SK-N-SH (cell line): ENCODE measurements at regions not wholly inside any gene's neighbourhood (a gene's known extent, or its start where the extent isn't known, plus 50 kb on each side); places are given as distances from the start of the nearest gene placed in this dataset.

Source experiments
- CTCF ChIA-PET: fragments of 300-600, 350-600 bp; formaldehyde crosslinking; extraction: SDS; loops from one replicate; lab custom pipeline; 2021; lab: Yijun Ruan, JAX
- POLR2A ChIA-PET: fragments of 350-600 bp; sonication (Branson Sonifier 250); formaldehyde crosslinking; extraction: SDS; loops from one replicate; lab custom pipeline; 2020; ENCODE audit warnings: antibody characterized with exemption, inconsistent platforms; lab: Yijun Ruan, JAX
- DNase-seq: peaks from one replicate; pipeline ENCODE4 v3.0.0; 2012
- H2AFZ ChIP-seq: fragments of 200-600 bp; sonication (generic); 2 replicates; pipeline ENCODE4 v1.8.1; 2016; ENCODE audit warnings: antibody characterized with exemption, mild to moderate bottlenecking, low read depth
- H3F3A ChIP-seq: fragments of 200-600 bp; sonication (generic); replicated peaks from 2 replicates; pipeline ENCODE3; 2016; ENCODE audit warnings: antibody characterized with exemption, mild to moderate bottlenecking; ENCODE audit not compliant: insufficient read depth
- H3K27ac ChIP-seq, 2 experiments: fragments of 200-500 bp in 1 of 2; fragments of 200-600 bp in 1 of 2; sonication (Bioruptor generic) in 1 of 2; sonication (generic), shearing (Covaris generic) in 1 of 2; 2 replicates each; pipeline versions ENCODE4 v1.5.1 to v1.6.1; 2014 to 2016; ENCODE audit warnings: low read depth in 2 of 2, inconsistent platforms in 1 of 2, low read length in 1 of 2, mild to moderate bottlenecking in 1 of 2, mixed read lengths in 1 of 2
- H3K27me3 ChIP-seq: fragments of 200-600 bp; sonication (generic), shearing (Covaris generic); 2 replicates; pipeline ENCODE4 v1.6.1; 2016; ENCODE audit warnings: mixed run types; ENCODE audit not compliant: insufficient read depth
- H3K36me3 ChIP-seq, 2 experiments: fragments of 200-500 bp in 1 of 2; fragments of 200-600 bp in 1 of 2; sonication (Bioruptor generic) in 1 of 2; sonication (generic) in 1 of 2; replicated peaks in 1 of 2; 2 replicates each; pipeline versions ENCODE3 to v1.5.1; 2014 to 2016; ENCODE audit warnings: low read length in 1 of 2, mild to moderate bottlenecking in 1 of 2; ENCODE audit not compliant: insufficient read depth in 2 of 2, control insufficient read depth in 1 of 2
- H3K4me1 ChIP-seq, 2 experiments: fragments of 200-500 bp in 1 of 2; fragments of 200-600 bp in 1 of 2; sonication (Bioruptor generic) in 1 of 2; sonication (generic), shearing (Covaris generic) in 1 of 2; 2 replicates each; pipeline versions ENCODE4 v1.5.1 to v1.6.1; 2014 to 2016; ENCODE audit warnings: low read depth in 1 of 2, low read length in 1 of 2, mixed run types in 1 of 2; ENCODE audit not compliant: insufficient read depth in 2 of 2, control insufficient read depth in 1 of 2
- H3K4me2 ChIP-seq: fragments of 200-600 bp; sonication (generic), shearing (Covaris generic); 2 replicates; pipeline ENCODE4 v1.6.1; 2017; ENCODE audit warnings: mixed run types
- H3K4me3 ChIP-seq, 2 experiments: fragments of 200-500 bp in 1 of 2; fragments of 200-600 bp in 1 of 2; sonication (Bioruptor generic) in 1 of 2; sonication (generic), shearing (Covaris generic) in 1 of 2; 2 replicates each; pipeline versions ENCODE4 v1.5.1 to v1.8.1; 2014 to 2016; ENCODE audit warnings: low read depth in 2 of 2, inconsistent platforms in 1 of 2, low read length in 1 of 2, mild to moderate bottlenecking in 1 of 2, mixed read lengths in 1 of 2, moderate library complexity in 1 of 2
- H3K79me2 ChIP-seq: fragments of 200-600 bp; sonication (generic); 2 replicates; pipeline ENCODE4 v1.8.1; 2017; ENCODE audit warnings: mild to moderate bottlenecking; ENCODE audit not compliant: insufficient read depth
- H3K9ac ChIP-seq: fragments of 200-600 bp; sonication (generic); 2 replicates; pipeline ENCODE4 v1.6.1; 2017; ENCODE audit warnings: mixed run types
- H3K9me2 ChIP-seq: fragments of 200-600 bp; sonication (generic); 2 replicates; pipeline ENCODE4 v1.6.1; 2017; ENCODE audit warnings: mixed run types
- H3K9me3 ChIP-seq: fragments of 200-600 bp; sonication (generic); 2 replicates; pipeline ENCODE4 v1.6.1; 2017; ENCODE audit warnings: mixed run types, mild to moderate bottlenecking, moderate library complexity
- H4K20me1 ChIP-seq: fragments of 200-600 bp; sonication (generic); 2 replicates; pipeline ENCODE4 v1.6.1; 2017; ENCODE audit warnings: mild to moderate bottlenecking, mixed run types; ENCODE audit not compliant: insufficient read depth
- ELF1 ChIP-seq: IDR thresholded peaks from 2 replicates; pipeline ENCODE4 v1.4.0; 2012
- NRF1 ChIP-seq: IDR thresholded peaks from 2 replicates; pipeline ENCODE4 v1.6.1; 2012; ENCODE audit warnings: low read depth, mild to moderate bottlenecking, low read length
- PBX3 ChIP-seq: IDR thresholded peaks from 2 replicates; pipeline ENCODE4; 2012
- RAD21 ChIP-seq: IDR thresholded peaks from 2 replicates; pipeline ENCODE4 v1.6.1; 2012; ENCODE audit warnings: mild to moderate bottlenecking, low read length
- RXRA ChIP-seq: IDR thresholded peaks from 2 replicates; pipeline ENCODE4 v1.4.0; 2012; ENCODE audit warnings: low read depth, mild to moderate bottlenecking, borderline replicate concordance
- SMC3 ChIP-seq: IDR thresholded peaks from 2 replicates; pipeline ENCODE4 v1.6.1; 2012; ENCODE audit warnings: low read depth, low read length, improper control_type of control experiment
- USF2 ChIP-seq: fragments of 150-350 bp; IDR thresholded peaks from 2 replicates; pipeline ENCODE4 v1.6.1; 2017; ENCODE audit warnings: antibody characterized with exemption, low read length, low read depth, borderline replicate concordance
- YY1 ChIP-seq: IDR thresholded peaks from 2 replicates; pipeline ENCODE4 v1.4.0; 2012; ENCODE audit warnings: low read depth, mild to moderate bottlenecking
- WGBS: methylation state at CpG from one replicate; pipeline ENCODE4 v1.1.6; 2017; ENCODE audit warnings: low lambda C conversion rate; 5-methylcytosine and 5-hydroxymethylcytosine counted together
- TF ChIP-seq, protein P1 (sequence below): fragments of 200-600 bp; sonication (generic); IDR thresholded peaks from 2 replicates; pipeline ENCODE4 v1.6.1; 2017; ENCODE audit warnings: antibody characterized with exemption, mild to moderate bottlenecking, moderate library complexity
- TF ChIP-seq, protein P2 (sequence below): fragments of 150-350 bp; IDR thresholded peaks from 2 replicates; pipeline ENCODE4 v1.6.1; 2016; ENCODE audit warnings: mild to moderate bottlenecking, low read depth, low read length
- TF ChIP-seq, protein P3 (sequence below): IDR thresholded peaks from 2 replicates; pipeline ENCODE4 v1.4.0; 2012; ENCODE audit warnings: low read depth, borderline replicate concordance

- Histone ChIP-seq H3K79me2 (no peaks in the 10 kb centered on the region), H3K27ac (no peak overlapping the region), H3F3A (no peaks in the 10 kb centered on the region), H3K36me3 (no peaks in the 10 kb centered on the region), H3K4me3 (no peak overlapping the region), H4K20me1 (no peaks in the 10 kb centered on the region), H3K4me2 (no peak overlapping the region), H3K9me2 (no peaks in the 10 kb centered on the region), H2AFZ (no peak overlapping the region), H3K4me1 (peaks cover 0 to 6% of the 10 kb centered on the region in 2 experiments; a peak in 1 of 4 replicates)
- TF ChIP-seq NRF1, result no peak
- TF ChIP-seq, all 33 proteins: peak for 0
- ChIA-PET POLR2A (no interaction called here), CTCF (interaction anchor here (0.6 to 1.2 kb wide), 2 partner anchors 40 to 322 kb away, joined by 3 read pairs; no protein-coding TSS in a partner anchor)
- Histone ChIP-seq H3K9ac (no peak overlapping the region), H3K9me3 (no peaks in the 10 kb centered on the region), H3K27me3 (no peaks in the 10 kb centered on the region)
- no peak for DNase-seq
Observed at GRCh38 chr18:34542625-34543024, 167.5 kb upstream of the DTNA start.

- POLR2A ChIA-PET, result no interaction called here
- H2AFZ ChIP-seq, result no peak overlapping the region
- H3K4me3 ChIP-seq, result no peak overlapping the region
- H3K4me2 ChIP-seq, result no peak overlapping the region
- no peaks in the 10 kb centered on the region for H3K27me3 ChIP-seq
- no peaks in the 10 kb centered on the region for H3K79me2 ChIP-seq
- H4K20me1 ChIP-seq, result no peaks in the 10 kb centered on the region
- peaks cover 0 to 6% of the 10 kb centered on the region in 2 experiments; a peak in 1 of 4 replicates for H3K4me1 ChIP-seq
- 53% methylated on average over 1 of the region's 1 CpG for WGBS
- H3K9me2 ChIP-seq, result no peaks in the 10 kb centered on the region
- no peaks in the 10 kb centered on the region for H3F3A ChIP-seq
- no peak for DNase-seq
- H3K36me3 ChIP-seq, result no peaks in the 10 kb centered on the region
- CTCF ChIA-PET, result interaction anchor here (1.2 kb wide), 1 partner anchor 39 kb away, joined by 3 read pairs; no protein-coding TSS in a partner anchor
- TF ChIP-seq, protein P1, sequence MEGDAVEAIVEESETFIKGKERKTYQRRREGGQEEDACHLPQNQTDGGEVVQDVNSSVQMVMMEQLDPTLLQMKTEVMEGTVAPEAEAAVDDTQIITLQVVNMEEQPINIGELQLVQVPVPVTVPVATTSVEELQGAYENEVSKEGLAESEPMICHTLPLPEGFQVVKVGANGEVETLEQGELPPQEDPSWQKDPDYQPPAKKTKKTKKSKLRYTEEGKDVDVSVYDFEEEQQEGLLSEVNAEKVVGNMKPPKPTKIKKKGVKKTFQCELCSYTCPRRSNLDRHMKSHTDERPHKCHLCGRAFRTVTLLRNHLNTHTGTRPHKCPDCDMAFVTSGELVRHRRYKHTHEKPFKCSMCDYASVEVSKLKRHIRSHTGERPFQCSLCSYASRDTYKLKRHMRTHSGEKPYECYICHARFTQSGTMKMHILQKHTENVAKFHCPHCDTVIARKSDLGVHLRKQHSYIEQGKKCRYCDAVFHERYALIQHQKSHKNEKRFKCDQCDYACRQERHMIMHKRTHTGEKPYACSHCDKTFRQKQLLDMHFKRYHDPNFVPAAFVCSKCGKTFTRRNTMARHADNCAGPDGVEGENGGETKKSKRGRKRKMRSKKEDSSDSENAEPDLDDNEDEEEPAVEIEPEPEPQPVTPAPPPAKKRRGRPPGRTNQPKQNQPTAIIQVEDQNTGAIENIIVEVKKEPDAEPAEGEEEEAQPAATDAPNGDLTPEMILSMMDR, result no peak
- no peak for TF ChIP-seq YY1
- TF ChIP-seq USF2, result no peak
- H3K27ac ChIP-seq, result no peak overlapping the region
- H3K9ac ChIP-seq, result no peak overlapping the region
- H3K9me3 ChIP-seq, result no peaks in the 10 kb centered on the region
Observed at GRCh38 chr18:34543356-34543755, 166.7 kb upstream of the DTNA start.

DNA sequence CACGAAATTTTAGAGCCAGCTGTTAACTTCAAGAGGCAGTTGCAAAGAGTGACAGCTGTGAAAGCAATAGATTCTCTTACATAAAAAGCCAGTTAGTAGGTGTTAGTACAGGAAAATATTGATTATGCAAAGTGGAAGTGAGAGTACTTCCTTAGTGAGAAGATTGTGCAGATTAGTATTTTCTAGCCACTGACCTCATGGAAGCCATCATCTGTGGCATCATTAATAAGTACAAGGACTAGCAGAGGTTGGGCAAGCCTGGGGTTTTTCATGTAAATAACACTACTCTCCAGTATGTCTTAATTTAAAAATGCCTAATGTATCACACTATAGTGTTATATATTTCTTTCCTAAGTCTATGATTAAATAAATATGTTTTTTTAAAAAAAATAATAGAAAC, 166.2 kb upstream of the DTNA start:
- no peak overlapping the region for H3K4me3 ChIP-seq
- H3K4me1 ChIP-seq, result peaks cover 0 to 6% of the 10 kb centered on the region in 2 experiments; a peak in 2 of 4 replicates
- no peak overlapping the region for H3K27ac ChIP-seq
- H3K9me3 ChIP-seq, result no peaks in the 10 kb centered on the region
- no peaks in the 10 kb centered on the region for H3K9me2 ChIP-seq
- no peak for DNase-seq
- H3F3A ChIP-seq, result no peaks in the 10 kb centered on the region
- no peaks in the 10 kb centered on the region for H3K27me3 ChIP-seq
- H3K36me3 ChIP-seq, result no peaks in the 10 kb centered on the region
- H3K79me2 ChIP-seq, result no peaks in the 10 kb centered on the region
- ChIA-PET POLR2A (no interaction called here), CTCF (interaction anchor here (1.2 kb wide), 1 partner anchor 38 kb away, joined by 3 read pairs; no protein-coding TSS in a partner anchor)
- H3K4me2 ChIP-seq, result no peak overlapping the region
- H3K9ac ChIP-seq, result no peak overlapping the region
- H4K20me1 ChIP-seq, result no peaks in the 10 kb centered on the region
- H2AFZ ChIP-seq, result no peak overlapping the region
- WGBS, result 18% methylated on average over 1 of the region's 1 CpG
- TF ChIP-seq SMC3 (no peak), ELF1 (no peak), RAD21 (no peak), PBX3 (no peak), NRF1 (no peak), RXRA (no peak), USF2 (no peak)
- TF ChIP-seq, protein P1, result no peak
- TF ChIP-seq, protein P2, sequence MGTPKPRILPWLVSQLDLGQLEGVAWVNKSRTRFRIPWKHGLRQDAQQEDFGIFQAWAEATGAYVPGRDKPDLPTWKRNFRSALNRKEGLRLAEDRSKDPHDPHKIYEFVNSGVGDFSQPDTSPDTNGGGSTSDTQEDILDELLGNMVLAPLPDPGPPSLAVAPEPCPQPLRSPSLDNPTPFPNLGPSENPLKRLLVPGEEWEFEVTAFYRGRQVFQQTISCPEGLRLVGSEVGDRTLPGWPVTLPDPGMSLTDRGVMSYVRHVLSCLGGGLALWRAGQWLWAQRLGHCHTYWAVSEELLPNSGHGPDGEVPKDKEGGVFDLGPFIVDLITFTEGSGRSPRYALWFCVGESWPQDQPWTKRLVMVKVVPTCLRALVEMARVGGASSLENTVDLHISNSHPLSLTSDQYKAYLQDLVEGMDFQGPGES, result no peak
- TF ChIP-seq, protein P3, sequence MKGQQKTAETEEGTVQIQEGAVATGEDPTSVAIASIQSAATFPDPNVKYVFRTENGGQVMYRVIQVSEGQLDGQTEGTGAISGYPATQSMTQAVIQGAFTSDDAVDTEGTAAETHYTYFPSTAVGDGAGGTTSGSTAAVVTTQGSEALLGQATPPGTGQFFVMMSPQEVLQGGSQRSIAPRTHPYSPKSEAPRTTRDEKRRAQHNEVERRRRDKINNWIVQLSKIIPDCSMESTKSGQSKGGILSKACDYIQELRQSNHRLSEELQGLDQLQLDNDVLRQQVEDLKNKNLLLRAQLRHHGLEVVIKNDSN, result no peak
